ENCODE measurements at regions not wholly inside any gene's neighbourhood (a gene's known extent, or its start where the extent isn't known, plus 50 kb on each side); places are given as distances from the start of the nearest gene placed in this dataset.

DNA sequence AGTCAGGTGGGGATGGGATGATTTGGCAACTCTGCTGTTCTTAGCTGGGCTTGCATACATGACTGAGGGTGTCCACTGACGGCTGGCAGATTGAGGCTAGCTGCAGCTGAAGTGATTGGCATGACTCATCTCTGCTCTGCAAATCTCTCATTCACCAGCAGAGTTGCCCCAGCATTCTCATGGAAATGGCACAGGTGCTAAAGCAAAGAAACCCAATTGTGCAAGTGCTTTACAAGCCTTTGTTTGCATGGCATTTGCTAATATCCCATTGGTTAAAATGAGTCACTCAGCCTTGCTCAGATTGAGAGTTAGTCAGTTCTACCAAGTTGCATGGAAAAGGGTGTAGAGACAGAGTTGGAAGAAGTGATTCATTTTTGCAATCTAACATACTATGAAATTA is 389.7 kb upstream of the FAR2 start:
- no peaks in the 10 kb centered on the region for H3K79me2 ChIP-seq (ENCODE audit: control insufficient read depth, insufficient read depth, low read length)
- H3K9ac ChIP-seq (ENCODE audit: control insufficient read depth, insufficient read depth, low read length), result no peak overlapping the region
- FAIRE-seq (no peak), ATAC-seq (no peak), DNase-seq (ENCODE audit: low read depth, low spot score) (no peak)
- SMC1A ChIA-PET (ENCODE audit: uncharacterized antibody, unreplicated experiment), result no interaction called here
- RAD21 ChIA-PET (ENCODE audit: unreplicated experiment), result interaction anchor here (0.6 kb wide), 1 partner anchor 16 kb away, joined by 3 read pairs; no protein-coding TSS in a partner anchor
- no TSS peak for BruUV-seq (replicated peaks)
- TF ChIP-seq ETV6 (conservative IDR thresholded peaks at IDR 0.05 in 1 of 2, IDR thresholded peaks at IDR 0.05 in 1 of 2; ENCODE audit: borderline replicate concordance in 1 of 2, low read depth in 1 of 2) (no peak), ZNF384 (IDR thresholded peaks at IDR 0.05; ENCODE audit: borderline replicate concordance, low read depth, low read length) (no peak), SUPT20H (IDR thresholded peaks at IDR 0.05; ENCODE audit: borderline replicate concordance, control insufficient read depth, low read depth, low read length) (no peak), CBX3 (IDR thresholded peaks at IDR 0.05; ENCODE audit: borderline replicate concordance, low read depth) (no peak), EZH2 (IDR thresholded peaks at IDR 0.05; ENCODE audit: borderline replicate concordance, control insufficient read depth, low read depth, low read length) (no peak), ATF7 (IDR thresholded peaks at IDR 0.05; ENCODE audit: low read depth) (no peak), ZNF24 (IDR thresholded peaks at IDR 0.05) (no peak), SPI1 (IDR thresholded peaks at IDR 0.05; ENCODE audit: borderline replicate concordance, insufficient read depth, low read depth, low read length) (no peak), TCF12 (IDR thresholded peaks at IDR 0.05; ENCODE audit: low read depth, low read length) (no peak), ZNF622 (IDR thresholded peaks at IDR 0.05) (no peak), RFX5 (IDR thresholded peaks at IDR 0.05; ENCODE audit: low read depth, low read length) (no peak), RUNX3 (IDR thresholded peaks at IDR 0.05; ENCODE audit: low read length) (no peak), PRDM15 (CRISPR knock-in tag; IDR thresholded peaks at IDR 0.05) (no peak), POLR2AphosphoS2 (IDR thresholded peaks at IDR 0.05; ENCODE audit: low read depth, low read length) (no peak), FOXK2 (IDR thresholded peaks at IDR 0.05) (no peak), PML (IDR thresholded peaks at IDR 0.05; ENCODE audit: low read length) (no peak), MTA2 (IDR thresholded peaks at IDR 0.05; ENCODE audit: low read depth) (no peak), CBFB (IDR thresholded peaks at IDR 0.05; ENCODE audit: low read depth) (no peak)
- TF ChIP-seq, protein P1, sequence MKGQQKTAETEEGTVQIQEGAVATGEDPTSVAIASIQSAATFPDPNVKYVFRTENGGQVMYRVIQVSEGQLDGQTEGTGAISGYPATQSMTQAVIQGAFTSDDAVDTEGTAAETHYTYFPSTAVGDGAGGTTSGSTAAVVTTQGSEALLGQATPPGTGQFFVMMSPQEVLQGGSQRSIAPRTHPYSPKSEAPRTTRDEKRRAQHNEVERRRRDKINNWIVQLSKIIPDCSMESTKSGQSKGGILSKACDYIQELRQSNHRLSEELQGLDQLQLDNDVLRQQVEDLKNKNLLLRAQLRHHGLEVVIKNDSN (IDR thresholded peaks at IDR 0.05; ENCODE audit: borderline replicate concordance, extremely low read length, insufficient read depth, low read depth, low read length), result no peak
- TF ChIP-seq, protein P2, sequence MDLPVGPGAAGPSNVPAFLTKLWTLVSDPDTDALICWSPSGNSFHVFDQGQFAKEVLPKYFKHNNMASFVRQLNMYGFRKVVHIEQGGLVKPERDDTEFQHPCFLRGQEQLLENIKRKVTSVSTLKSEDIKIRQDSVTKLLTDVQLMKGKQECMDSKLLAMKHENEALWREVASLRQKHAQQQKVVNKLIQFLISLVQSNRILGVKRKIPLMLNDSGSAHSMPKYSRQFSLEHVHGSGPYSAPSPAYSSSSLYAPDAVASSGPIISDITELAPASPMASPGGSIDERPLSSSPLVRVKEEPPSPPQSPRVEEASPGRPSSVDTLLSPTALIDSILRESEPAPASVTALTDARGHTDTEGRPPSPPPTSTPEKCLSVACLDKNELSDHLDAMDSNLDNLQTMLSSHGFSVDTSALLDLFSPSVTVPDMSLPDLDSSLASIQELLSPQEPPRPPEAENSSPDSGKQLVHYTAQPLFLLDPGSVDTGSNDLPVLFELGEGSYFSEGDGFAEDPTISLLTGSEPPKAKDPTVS (IDR thresholded peaks at IDR 0.05; ENCODE audit: low read depth, low read length), result no peak
- POLR2A ChIA-PET, result no interaction called here
- H2AFZ ChIP-seq (ENCODE audit: control insufficient read depth, low read depth, low read length), result no peak overlapping the region
- no peak overlapping the region for H3K4me2 ChIP-seq (ENCODE audit: control insufficient read depth, insufficient read depth)
- no peak overlapping the region for H3K27ac ChIP-seq (ENCODE audit: control insufficient read depth, insufficient read depth)
- intact Hi-C loops (cut with micrococcal nuclease; ENCODE audit: unreplicated experiment) (no loop called here), in situ Hi-C loops (cut with MboI) (no loop called here)
- H3K27me3 ChIP-seq (replicated peaks in 1 of 2; ENCODE audit: control insufficient read depth in 2 of 2, insufficient read depth in 2 of 2, low read length in 1 of 2), result no peaks in the 10 kb centered on the region
- no peaks in the 10 kb centered on the region for H4K20me1 ChIP-seq (ENCODE audit: control insufficient read depth, insufficient read depth)
- no peak overlapping the region for H3K4me3 ChIP-seq
- CTCF ChIA-PET, result no interaction called here
- no peaks in the 10 kb centered on the region for H3K36me3 ChIP-seq (ENCODE audit: control insufficient read depth in 2 of 2, insufficient read depth in 2 of 2, low read length in 1 of 2)
- H3K4me1 ChIP-seq (ENCODE audit: control insufficient read depth, insufficient read depth, low read length), result no peaks in the 10 kb centered on the region
- 0% methylated on average over 1 of the region's 1 CpG for WGBS (ENCODE audit: insufficient coverage, insufficient replicate concordance, low lambda C conversion rate, missing lambda C conversion rate)
- no peaks in the 10 kb centered on the region for H3K9me3 ChIP-seq (replicated peaks; ENCODE audit: control insufficient read depth, insufficient read depth, low read length)
